ENCODE measurements at regions not wholly inside any gene's neighbourhood (a gene's known extent, or its start where the extent isn't known, plus 50 kb on each side); places are given as distances from the start of the nearest gene placed in this dataset.

GRCh38 chr17:77875051-77875780 is 83.3 kb upstream of the TNRC6C start:
- CTCF ChIA-PET = no interaction called here
- TF ChIP-seq CTCF (IDR thresholded peaks at IDR 0.05; ENCODE audit: control extremely low read depth, extremely low read depth, low read depth, missing control alignments) = no peak
- POLR2A ChIA-PET = interaction anchor here (0.6 kb wide), 1 partner anchor 83 kb away, joined by 3 read pairs; the partner anchor contains the start of gene TNRC6C
- DNase-seq (ENCODE audit: extremely low spot score) = no peak

GRCh38 chr17:77875881-77876509 is 82.5 kb upstream of the TNRC6C start:
- ChIA-PET POLR2A (no interaction called here), CTCF (no interaction called here)
- TF ChIP-seq CTCF (IDR thresholded peaks at IDR 0.05; ENCODE audit: control extremely low read depth, extremely low read depth, low read depth, missing control alignments) = no peak
- no peak for DNase-seq (ENCODE audit: extremely low spot score)

- CTCF ChIA-PET = no interaction called here
- POLR2A ChIA-PET = no interaction called here
These were observed 81.5 kb upstream of the TNRC6C start for GRCh38 chr17:77877036-77877435.

GRCh38 chr17:77877646-77878355 is 80.7 kb upstream of the TNRC6C start:
- CTCF ChIA-PET = no interaction called here
- no peak for TF ChIP-seq CTCF (IDR thresholded peaks at IDR 0.05; ENCODE audit: control extremely low read depth, extremely low read depth, low read depth, missing control alignments)

More at GRCh38 chr17:77877036-77877435, 81.5 kb upstream of the TNRC6C start:
- TF ChIP-seq CTCF (IDR thresholded peaks at IDR 0.05; ENCODE audit: control extremely low read depth, extremely low read depth, low read depth, missing control alignments) = no peak
- no peak for DNase-seq (ENCODE audit: extremely low spot score)

GRCh38 chr17:77879226-77879895 is 79.1 kb upstream of the TNRC6C start:
- ChIA-PET POLR2A (no interaction called here), CTCF (no interaction called here)
- no peak for DNase-seq (ENCODE audit: extremely low spot score)
- no peak for TF ChIP-seq CTCF (IDR thresholded peaks at IDR 0.05; ENCODE audit: control extremely low read depth, extremely low read depth, low read depth, missing control alignments)

More at GRCh38 chr17:77877646-77878355, 80.7 kb upstream of the TNRC6C start:
- no peak for DNase-seq (ENCODE audit: extremely low spot score)
- POLR2A ChIA-PET = no interaction called here

- no peak for TF ChIP-seq CTCF (IDR thresholded peaks at IDR 0.05; ENCODE audit: control extremely low read depth, extremely low read depth, low read depth, missing control alignments)
- DNase-seq (ENCODE audit: extremely low spot score) = no peak
- ChIA-PET CTCF (interaction anchor here (1.0 kb wide), 1 partner anchor 10 kb away, joined by 3 read pairs; no protein-coding TSS in a partner anchor), POLR2A (no interaction called here)
These were observed 78.6 kb upstream of the TNRC6C start for GRCh38 chr17:77879896-77880280.
